CD4-positive, alpha-beta T cell (primary cell): ENCODE measurements at regions not wholly inside any gene's neighbourhood (a gene's known extent, or its start where the extent isn't known, plus 50 kb on each side); places are given as distances from the start of the nearest gene placed in this dataset.

Experiments used
- ATAC-seq: fragments of 200-7000 bp; cut with Tn5 transposase; one replicate; pipeline ENCODE4 v1.10.0; 2022; ENCODE audit warnings: mild to moderate bottlenecking; ENCODE audit not compliant: poor library complexity
- CTCF ChIA-PET: fragments of 350-600 bp; sonication (Branson Sonifier 250); formaldehyde crosslinking; loops from one replicate; lab custom pipeline; 2021; ENCODE audit warnings: antibody characterized with exemption, inconsistent platforms; lab: Charles Lee
- POLR2A ChIA-PET: fragments of 350-600 bp; sonication (Branson Sonifier 250); formaldehyde crosslinking; loops from one replicate; lab custom pipeline; 2021; ENCODE audit warnings: antibody characterized with exemption, inconsistent platforms; lab: Charles Lee
- DNase-seq, 14 experiments: peaks; one replicate each; pipeline ENCODE4 v3.0.0-alpha.2; 2013 to 2020; ENCODE audit warnings: mixed read lengths in 2 of 14
- H3K27ac ChIP-seq, 2 donors: one replicate each; pipeline versions ENCODE4 v1.5.1 to v1.7.0; 2013; ENCODE audit warnings: low read length in 2 of 2, low read depth in 1 of 2, mild to moderate bottlenecking in 1 of 2
- H3K27me3 ChIP-seq, 2 experiments: 1 replicate in 1 of 2; 2 replicates in 1 of 2; pipeline versions ENCODE4 v1.6.1 to v1.7.0; 2013; ENCODE audit warnings: low read length in 2 of 2, control low read depth in 1 of 2, mild to moderate bottlenecking in 1 of 2, moderate library complexity in 1 of 2; ENCODE audit not compliant: insufficient read depth in 2 of 2, control insufficient read depth in 1 of 2
- H3K36me3 ChIP-seq: one replicate; pipeline ENCODE4 v1.6.1; 2013; ENCODE audit warnings: low read length, control low read depth; ENCODE audit not compliant: insufficient read depth
- H3K4me1 ChIP-seq: one replicate; pipeline ENCODE4 v1.6.1; 2013; ENCODE audit warnings: low read length, control low read depth; ENCODE audit not compliant: insufficient read depth
- H3K4me3 ChIP-seq: one replicate; pipeline ENCODE4 v1.5.1; 2013; ENCODE audit warnings: mild to moderate bottlenecking, low read length, moderate library complexity
- H3K9me3 ChIP-seq, 2 experiments: 1 replicate in 1 of 2; 2 replicates in 1 of 2; pipeline versions ENCODE4 v1.6.1 to v1.7.0; 2013; ENCODE audit warnings: low read length in 2 of 2, mild to moderate bottlenecking in 2 of 2, control low read depth in 1 of 2, moderate library complexity in 1 of 2; ENCODE audit not compliant: control insufficient read depth in 1 of 2, insufficient read depth in 1 of 2
- H3K27ac Mint-ChIP-seq: one replicate; pipeline ENCODE4 v1.8.0; 2020; ENCODE audit warnings: mixed read lengths
- H3K27me3 Mint-ChIP-seq: one replicate; pipeline ENCODE4 v1.8.0; 2021; ENCODE audit warnings: mixed read lengths
- H3K36me3 Mint-ChIP-seq: one replicate; pipeline ENCODE4 v1.8.0; 2021; ENCODE audit warnings: low read depth, mixed read lengths
- H3K4me1 Mint-ChIP-seq: one replicate; pipeline ENCODE4 v1.8.0; 2021; ENCODE audit warnings: low read depth, mixed read lengths
- H3K4me3 Mint-ChIP-seq: one replicate; pipeline ENCODE4 v1.8.0; 2020; ENCODE audit warnings: mild to moderate bottlenecking, mixed read lengths
- H3K9me3 Mint-ChIP-seq: one replicate; pipeline ENCODE4 v1.8.0; 2020; ENCODE audit warnings: mixed read lengths
- CTCF ChIP-seq: fragments of 200-600 bp; IDR thresholded peaks from one replicate; pipeline ENCODE4 v1.8.0; 2022; ENCODE audit warnings: antibody characterized with exemption, mild to moderate bottlenecking
- intact Hi-C, 2 experiments: fragments of 100-400 bp; cut with DNase I in 1 of 2; cut with micrococcal nuclease in 1 of 2; formaldehyde crosslinking; loops; one replicate each; pipeline versions ENCODE4 v1.15.1 to v1.9.0; 2023 to 2025; cut with DNase I, micrococcal nuclease

DNA sequence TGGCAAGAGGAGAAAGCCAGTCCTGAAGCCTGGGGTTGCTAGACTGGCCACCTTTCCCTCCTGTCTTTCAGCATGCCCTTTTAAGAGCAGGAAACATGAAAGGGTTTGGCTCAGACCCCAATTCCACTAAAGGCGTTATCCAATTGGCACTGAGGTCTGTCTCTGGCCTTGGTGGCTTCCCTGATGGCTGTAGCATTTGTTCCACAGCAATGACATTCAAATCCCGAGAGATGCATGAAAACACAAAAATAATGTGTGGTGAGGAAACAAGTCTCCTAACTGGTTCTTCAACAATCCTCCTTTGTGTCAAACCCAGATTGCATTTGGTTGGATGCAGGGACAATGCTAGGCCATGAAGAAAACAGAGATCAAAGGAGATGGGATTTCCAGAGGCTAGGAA is 56.5 kb upstream of the ADTRP start:
- Mint-ChIP-seq H3K9me3 (peaks cover 10% of the 10 kb centered on the region), H3K4me1 (no peaks in the 10 kb centered on the region), H3K27ac (no peak overlapping the region), H3K36me3 (no peaks in the 10 kb centered on the region), H3K4me3 (no peak overlapping the region), H3K27me3 (no peaks in the 10 kb centered on the region)
- Histone ChIP-seq H3K36me3 (no peaks in the 10 kb centered on the region), H3K27ac (no peak overlapping the region), H3K27me3 (peaks cover 0 to 10% of the 10 kb centered on the region in 2 experiments), H3K4me1 (no peaks in the 10 kb centered on the region), H3K9me3 (peaks cover 0 to 16% of the 10 kb centered on the region in 2 experiments), H3K4me3 (no peak overlapping the region)
- TF ChIP-seq CTCF, result no peak
- POLR2A ChIA-PET, result no interaction called here
- CTCF ChIA-PET, result no interaction called here
- intact Hi-C loops, result no loop called here
- DNase-seq (no peak), ATAC-seq (no peak)

DNA sequence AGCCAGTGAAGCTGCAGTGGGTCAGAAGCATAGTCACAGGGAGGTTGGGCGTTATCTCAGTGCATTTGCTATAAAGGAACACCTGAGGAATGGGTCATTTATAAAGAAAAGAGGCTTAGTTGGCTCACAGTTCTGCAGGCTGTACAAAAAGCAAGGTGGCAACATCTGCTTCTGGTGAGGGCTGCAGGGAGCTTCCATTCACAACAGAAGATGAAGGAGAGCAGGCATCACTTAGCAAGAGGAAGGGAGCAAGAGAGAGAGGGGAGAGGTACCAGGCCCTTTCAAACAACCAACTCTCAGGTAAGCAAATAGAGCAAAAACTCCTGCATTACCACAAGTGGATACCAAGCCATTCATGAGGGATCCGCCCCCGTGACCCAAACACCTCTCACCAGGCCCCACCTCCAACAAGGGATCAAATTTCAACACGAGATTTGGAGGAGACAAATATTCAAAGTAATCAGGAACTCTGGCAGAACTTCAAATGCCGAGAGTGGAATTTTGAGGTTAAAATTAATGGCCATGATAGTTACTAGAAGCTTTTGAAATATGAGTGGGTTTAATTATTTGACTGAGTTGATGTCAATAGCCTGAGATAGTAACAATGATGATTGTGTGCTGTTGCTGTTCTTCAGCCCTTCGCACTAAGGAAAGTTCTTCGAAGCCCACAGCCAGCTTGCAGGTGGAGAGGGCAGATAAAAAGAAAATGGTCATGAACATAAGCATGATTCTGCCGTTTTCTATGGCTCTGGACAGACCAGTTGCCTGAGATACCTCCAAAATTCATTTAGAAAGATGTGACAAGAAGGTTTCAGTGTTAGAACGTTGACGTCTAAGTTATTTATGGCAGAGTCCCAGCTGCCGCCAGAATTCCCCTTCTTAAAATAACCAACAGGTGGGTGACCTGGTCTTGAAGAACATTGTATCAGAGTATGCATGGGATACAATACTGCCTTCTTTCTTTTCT is 55.3 kb upstream of the ADTRP start:
- no peak for ATAC-seq
- Mint-ChIP-seq H3K27ac (no peak overlapping the region), H3K36me3 (no peaks in the 10 kb centered on the region), H3K9me3 (no peaks in the 10 kb centered on the region), H3K4me1 (no peaks in the 10 kb centered on the region), H3K27me3 (no peaks in the 10 kb centered on the region), H3K4me3 (no peak overlapping the region)
- Histone ChIP-seq H3K9me3 (peaks cover 0 to 16% of the 10 kb centered on the region in 2 experiments), H3K36me3 (no peaks in the 10 kb centered on the region), H3K27me3 (peaks cover 0 to 10% of the 10 kb centered on the region in 2 experiments), H3K4me1 (no peaks in the 10 kb centered on the region), H3K4me3 (no peak overlapping the region), H3K27ac (no peak overlapping the region)
- intact Hi-C loops, result no loop called here
- no peak for TF ChIP-seq CTCF
- POLR2A ChIA-PET, result no interaction called here
- CTCF ChIA-PET, result no interaction called here
- no peak for DNase-seq

DNA sequence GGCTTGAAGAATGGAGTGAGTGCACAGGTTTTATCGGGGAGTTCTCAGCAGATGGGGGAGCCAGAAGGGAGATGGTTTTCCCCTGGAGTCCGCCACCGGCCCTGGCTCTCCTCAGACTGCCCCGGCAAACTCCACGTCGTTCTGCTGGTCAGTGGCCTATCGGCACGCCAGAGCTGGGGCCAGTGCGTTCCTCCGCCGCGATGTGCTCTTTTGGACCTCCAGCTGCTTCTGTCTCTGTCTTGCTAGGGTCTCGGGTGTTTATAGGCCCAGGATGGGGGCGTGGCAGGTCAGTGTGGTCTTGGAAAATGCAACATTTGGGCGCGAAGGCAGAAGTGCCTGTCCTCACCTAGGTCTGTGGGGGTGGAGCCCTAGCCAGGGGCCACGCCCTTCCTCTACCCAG is 53.0 kb upstream of the ADTRP start:
- TF ChIP-seq CTCF, result no peak
- Histone ChIP-seq H3K9me3 (peaks cover 0 to 3% of the 10 kb centered on the region in 2 experiments), H3K36me3 (no peaks in the 10 kb centered on the region), H3K27ac (no peak overlapping the region), H3K4me3 (no peak overlapping the region), H3K27me3 (peaks cover 0 to 10% of the 10 kb centered on the region in 2 experiments), H3K4me1 (no peaks in the 10 kb centered on the region)
- Mint-ChIP-seq H3K27me3 (no peaks in the 10 kb centered on the region), H3K27ac (no peak overlapping the region), H3K36me3 (no peaks in the 10 kb centered on the region), H3K4me3 (no peak overlapping the region), H3K4me1 (no peaks in the 10 kb centered on the region), H3K9me3 (no peaks in the 10 kb centered on the region)
- intact Hi-C loops, result no loop called here
- CTCF ChIA-PET, result no interaction called here
- POLR2A ChIA-PET, result no interaction called here
- no peak for ATAC-seq
- no peak for DNase-seq
